Mesendoderm (in vitro differentiated cells): ENCODE measurements at regions not wholly inside any gene's neighbourhood (a gene's known extent, or its start where the extent isn't known, plus 50 kb on each side); places are given as distances from the start of the nearest gene placed in this dataset.

ENCODE experiments used
- DNase-seq: peaks from one replicate; pipeline ENCODE4 v3.0.0; 2013
- H2AK5ac ChIP-seq: 2 replicates; pipeline ENCODE4 v1.6.1; 2013; ENCODE audit warnings: low read length, inconsistent platforms
- H2BK120ac ChIP-seq: 2 replicates; pipeline ENCODE4 v1.6.1; 2013; ENCODE audit warnings: low read depth, mild to moderate bottlenecking, low read length, moderate library complexity, mixed read lengths
- H2BK15ac ChIP-seq: replicated peaks from 2 replicates; pipeline ENCODE4 v1.6.1; 2013; ENCODE audit warnings: low read depth, mild to moderate bottlenecking, moderate library complexity
- H2BK5ac ChIP-seq: 2 replicates; pipeline ENCODE4 v1.6.1; 2013; ENCODE audit warnings: low read length, inconsistent platforms
- H3K18ac ChIP-seq: 2 replicates; pipeline ENCODE4 v1.6.1; 2013; ENCODE audit warnings: mild to moderate bottlenecking, low read length, mixed read lengths
- H3K23ac ChIP-seq: one replicate; pipeline ENCODE4 v1.6.1; 2013; ENCODE audit warnings: low read length
- H3K27ac ChIP-seq: 2 replicates; pipeline ENCODE4 v1.5.1; 2013; ENCODE audit warnings: low read depth, mild to moderate bottlenecking, inconsistent platforms, low read length, moderate library complexity
- H3K27me3 ChIP-seq: 2 replicates; pipeline ENCODE4 v1.6.1; 2013; ENCODE audit warnings: low read length, control low read depth, mild to moderate bottlenecking, inconsistent platforms; ENCODE audit not compliant: insufficient read depth, poor library complexity
- H3K36me3 ChIP-seq: 2 replicates; pipeline ENCODE4 v1.6.1; 2013; ENCODE audit warnings: low read length, inconsistent platforms; ENCODE audit not compliant: control insufficient read depth, insufficient read depth
- H3K4ac ChIP-seq: one replicate; pipeline ENCODE4 v1.6.1; 2013; ENCODE audit warnings: low read depth, mild to moderate bottlenecking, low read length, moderate library complexity
- H3K4me1 ChIP-seq: 2 replicates; pipeline ENCODE4 v1.6.1; 2013; ENCODE audit warnings: low read depth, low read length, inconsistent platforms; ENCODE audit not compliant: control insufficient read depth
- H3K4me2 ChIP-seq: 2 replicates; pipeline ENCODE4 v1.6.1; 2013; ENCODE audit warnings: low read length
- H3K4me3 ChIP-seq: 2 replicates; pipeline ENCODE4 v1.5.1; 2013; ENCODE audit warnings: mild to moderate bottlenecking, low read length
- H3K56ac ChIP-seq: one replicate; pipeline ENCODE4 v1.6.1; 2013; ENCODE audit warnings: low read length
- H3K79me1 ChIP-seq: 2 replicates; pipeline ENCODE4 v1.6.1; 2013; ENCODE audit warnings: low read length, inconsistent platforms
- H3K79me2 ChIP-seq: 2 replicates; pipeline ENCODE4 v1.6.1; 2013; ENCODE audit warnings: mild to moderate bottlenecking, low read length; ENCODE audit not compliant: control insufficient read depth, insufficient read depth
- H3K9ac ChIP-seq: 2 replicates; pipeline ENCODE4 v1.6.1; 2013; ENCODE audit warnings: low read length, inconsistent platforms
- H4K5ac ChIP-seq: one replicate; pipeline ENCODE4 v1.6.1; 2013; ENCODE audit warnings: low read length
- H4K8ac ChIP-seq: one replicate; pipeline ENCODE4 v1.6.1; 2013; ENCODE audit warnings: low read depth, mild to moderate bottlenecking, control low read depth, low read length, moderate library complexity
- WGBS: extraction: QIAGEN DNeasy Blood & Tissue Kit; methylation state at CpG from one replicate; pipeline ENCODE4 v1.1.7; 2013; ENCODE audit warnings: low lambda C conversion rate, missing lambda C conversion rate; ENCODE audit not compliant: insufficient coverage; ENCODE audit errors: extremely low coverage; 5-methylcytosine and 5-hydroxymethylcytosine counted together

- Histone ChIP-seq H3K4ac (no peak overlapping the region), H3K36me3 (no peaks in the 10 kb centered on the region), H3K4me2 (no peak overlapping the region), H3K4me1 (no peaks in the 10 kb centered on the region), H3K18ac (no peak overlapping the region), H3K27ac (no peak overlapping the region), H4K5ac (no peak overlapping the region), H3K4me3 (no peak overlapping the region), H2BK5ac (no peak overlapping the region), H3K79me1 (no peaks in the 10 kb centered on the region), H2BK120ac (no peak overlapping the region), H3K23ac (no peak overlapping the region), H3K79me2 (no peaks in the 10 kb centered on the region), H3K27me3 (no peaks in the 10 kb centered on the region), H3K9ac (no peak overlapping the region), H2AK5ac (no peak overlapping the region), H4K8ac (no peak overlapping the region), H2BK15ac (no peak overlapping the region), H3K56ac (no peak overlapping the region)
- WGBS = no CpG with 5 or more reads among the region's 5 CpGs
- no peak for DNase-seq
These were observed 93.5 kb upstream of the STK39 start for GRCh38 chr2:168340931-168341330.

- H3K79me1 ChIP-seq = no peaks in the 10 kb centered on the region
- no peak overlapping the region for H3K4me3 ChIP-seq
- H3K56ac ChIP-seq = no peak overlapping the region
- no peak for DNase-seq
- no peak overlapping the region for H3K23ac ChIP-seq
- no peak overlapping the region for H3K4me2 ChIP-seq
- H2BK5ac ChIP-seq = no peak overlapping the region
- no peaks in the 10 kb centered on the region for H3K36me3 ChIP-seq
- no peak overlapping the region for H2BK120ac ChIP-seq
- no peak overlapping the region for H3K27ac ChIP-seq
- H2AK5ac ChIP-seq = no peak overlapping the region
- WGBS = no CpG with 5 or more reads among the region's 5 CpGs
- H4K5ac ChIP-seq = no peak overlapping the region
- no peak overlapping the region for H3K18ac ChIP-seq
- H2BK15ac ChIP-seq = no peak overlapping the region
- H4K8ac ChIP-seq = no peak overlapping the region
- H3K4me1 ChIP-seq = peaks cover 3% of the 10 kb centered on the region
- no peak overlapping the region for H3K9ac ChIP-seq
- no peaks in the 10 kb centered on the region for H3K27me3 ChIP-seq
- no peak overlapping the region for H3K4ac ChIP-seq
- H3K79me2 ChIP-seq = no peaks in the 10 kb centered on the region
These were observed 96.2 kb upstream of the STK39 start for GRCh38 chr2:168343586-168343985.

GRCh38 chr2:168344706-168345105, 97.3 kb upstream of the STK39 start:
- no peak for DNase-seq
- no CpG with 5 or more reads among the region's 5 CpGs for WGBS

GRCh38 chr2:168345601-168346000, 98.2 kb upstream of the STK39 start:
- H3K56ac ChIP-seq = no peak overlapping the region
- DNase-seq = no peak

More at GRCh38 chr2:168344706-168345105, 97.3 kb upstream of the STK39 start:
- no peak overlapping the region for H3K4me2 ChIP-seq
- no peak overlapping the region for H4K5ac ChIP-seq
- H3K4me1 ChIP-seq = peaks cover 3% of the 10 kb centered on the region
- no peak overlapping the region for H2AK5ac ChIP-seq
- H3K56ac ChIP-seq = no peak overlapping the region
- H2BK120ac ChIP-seq = no peak overlapping the region
- no peak overlapping the region for H2BK5ac ChIP-seq
- no peaks in the 10 kb centered on the region for H3K79me2 ChIP-seq
- H3K18ac ChIP-seq = no peak overlapping the region
- H3K4ac ChIP-seq = no peak overlapping the region
- H3K23ac ChIP-seq = no peak overlapping the region
- no peak overlapping the region for H3K4me3 ChIP-seq
- H2BK15ac ChIP-seq = no peak overlapping the region
- no peaks in the 10 kb centered on the region for H3K27me3 ChIP-seq
- no peaks in the 10 kb centered on the region for H3K36me3 ChIP-seq
- H3K79me1 ChIP-seq = no peaks in the 10 kb centered on the region
- no peak overlapping the region for H3K9ac ChIP-seq
- H3K27ac ChIP-seq = no peak overlapping the region
- no peak overlapping the region for H4K8ac ChIP-seq

DNA sequence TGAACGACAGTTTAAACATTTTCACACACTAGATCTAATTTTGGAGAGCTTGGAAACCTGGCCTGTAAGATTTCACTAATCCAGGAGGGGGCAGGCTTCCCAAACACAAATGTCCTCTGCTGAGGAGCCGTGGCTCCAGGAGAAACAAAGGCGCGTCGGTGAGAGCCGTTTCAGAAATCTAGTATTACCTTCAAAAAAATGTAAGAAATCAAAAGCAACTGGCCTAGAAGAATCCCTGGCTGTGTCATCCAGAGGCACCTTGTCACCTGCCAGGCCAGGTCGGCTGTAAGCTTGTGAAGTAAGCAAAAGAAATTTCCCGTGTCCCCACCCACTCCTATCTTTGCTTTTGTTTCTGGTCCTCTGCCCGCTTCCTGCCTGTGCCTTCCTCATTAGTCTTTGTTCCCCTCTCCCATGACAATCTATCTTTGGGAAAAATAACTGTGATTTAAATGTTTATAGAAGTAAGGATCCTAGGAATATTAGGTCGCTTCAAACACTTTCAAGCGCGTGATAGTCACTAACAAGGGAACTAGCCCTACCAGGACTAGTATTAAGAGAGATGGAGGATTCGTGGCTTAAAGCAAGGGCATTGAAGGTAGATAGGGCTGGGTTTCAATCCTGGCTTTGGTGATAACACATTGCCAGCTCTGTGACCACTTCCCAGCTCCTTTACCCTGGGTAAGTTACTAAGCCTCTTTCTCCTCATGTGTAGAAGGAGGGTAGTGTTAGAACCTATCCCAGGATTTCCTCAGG, 99.5 kb upstream of the STK39 start:
- Histone ChIP-seq H3K56ac (peak overlapping the region; percentile 80), H3K4me2 (peak overlapping the region; percentile 17), H3K4ac (peak overlapping the region; percentile 36), H3K4me1 (peaks cover 3% of the 10 kb centered on the region), H2BK5ac (peak overlapping the region; percentile 77), H3K36me3 (no peaks in the 10 kb centered on the region), H2BK15ac (peak overlapping the region; percentile 87), H3K27me3 (no peaks in the 10 kb centered on the region), H2AK5ac (no peak overlapping the region), H3K4me3 (peak overlapping the region; percentile 11), H3K79me2 (no peaks in the 10 kb centered on the region), H3K9ac (peak overlapping the region; percentile 60), H4K8ac (no peak overlapping the region), H2BK120ac (no peak overlapping the region), H3K27ac (no peak overlapping the region), H4K5ac (peak overlapping the region; percentile 84), H3K79me1 (no peaks in the 10 kb centered on the region), H3K23ac (no peak overlapping the region), H3K18ac (peak overlapping the region; percentile 64)
- peak; percentile 78 for DNase-seq
- WGBS = no CpG with 5 or more reads among the region's 13 CpGs

More at GRCh38 chr2:168345601-168346000, 98.2 kb upstream of the STK39 start:
- Histone ChIP-seq H3K27ac (no peak overlapping the region), H3K79me1 (no peaks in the 10 kb centered on the region), H2BK15ac (no peak overlapping the region), H3K27me3 (no peaks in the 10 kb centered on the region), H2AK5ac (no peak overlapping the region), H3K9ac (no peak overlapping the region), H2BK5ac (no peak overlapping the region), H3K18ac (no peak overlapping the region), H3K4me2 (no peak overlapping the region), H4K5ac (no peak overlapping the region), H3K23ac (no peak overlapping the region), H2BK120ac (no peak overlapping the region), H3K36me3 (no peaks in the 10 kb centered on the region), H3K4ac (no peak overlapping the region), H3K79me2 (no peaks in the 10 kb centered on the region), H3K4me1 (peaks cover 3% of the 10 kb centered on the region), H3K4me3 (no peak overlapping the region), H4K8ac (no peak overlapping the region)
- no CpG with 5 or more reads among the region's 3 CpGs for WGBS

GRCh38 chr2:168348076-168348475, 100.7 kb upstream of the STK39 start:
- H3K4me1 ChIP-seq = peaks cover 3% of the 10 kb centered on the region
- H4K8ac ChIP-seq = no peak overlapping the region
- H3K4me3 ChIP-seq = no peak overlapping the region
- no peak overlapping the region for H3K23ac ChIP-seq
- H3K27ac ChIP-seq = no peak overlapping the region
- WGBS = no CpG with 5 or more reads among the region's 2 CpGs
- no peak overlapping the region for H3K4me2 ChIP-seq
- no peak overlapping the region for H2BK5ac ChIP-seq
- H2BK120ac ChIP-seq = no peak overlapping the region
- H2AK5ac ChIP-seq = no peak overlapping the region
- H3K36me3 ChIP-seq = no peaks in the 10 kb centered on the region
- H3K9ac ChIP-seq = no peak overlapping the region
- no peak overlapping the region for H3K18ac ChIP-seq
- DNase-seq = peak; percentile 92
- H3K4ac ChIP-seq = no peak overlapping the region
- H2BK15ac ChIP-seq = peak overlapping the region; percentile 3
- no peak overlapping the region for H3K56ac ChIP-seq
- H4K5ac ChIP-seq = no peak overlapping the region
- no peaks in the 10 kb centered on the region for H3K27me3 ChIP-seq
- H3K79me1 ChIP-seq = no peaks in the 10 kb centered on the region
- no peaks in the 10 kb centered on the region for H3K79me2 ChIP-seq
